Hepatocyte (in vitro differentiated cells): ENCODE measurements at regions not wholly inside any gene's neighbourhood (a gene's known extent, or its start where the extent isn't known, plus 50 kb on each side); places are given as distances from the start of the nearest gene placed in this dataset.

ENCODE experiments used
- DNase-seq: peaks from one replicate; pipeline ENCODE4 v3.0.0-alpha.2; 2016; ENCODE audit warnings: low spot score
- H2AFZ ChIP-seq: fragments of 200-600 bp; sonication (generic); 2 replicates; pipeline ENCODE4 v1.6.0; 2016; ENCODE audit warnings: antibody characterized with exemption, mild to moderate bottlenecking
- H3K27ac ChIP-seq: fragments of 200-600 bp; sonication (generic); 2 replicates; pipeline ENCODE4 v1.5.1; 2016; ENCODE audit warnings: mild to moderate bottlenecking
- H3K27me3 ChIP-seq: fragments of 200-600 bp; sonication (generic); 2 replicates; pipeline ENCODE4 v1.6.1; 2016
- H3K36me3 ChIP-seq: fragments of 200-600 bp; sonication (generic); replicated peaks from 2 replicates; pipeline ENCODE4 v1.5.1; 2016; ENCODE audit warnings: low read depth; ENCODE audit not compliant: insufficient read depth
- H3K4me1 ChIP-seq: fragments of 200-600 bp; sonication (generic); 2 replicates; pipeline ENCODE4 v1.5.1; 2016; ENCODE audit warnings: mild to moderate bottlenecking, moderate library complexity; ENCODE audit not compliant: insufficient read depth
- H3K4me2 ChIP-seq: fragments of 200-600 bp; sonication (generic); 2 replicates; pipeline ENCODE4 v1.6.0; 2016
- H3K4me3 ChIP-seq: fragments of 200-600 bp; sonication (generic); 2 replicates; pipeline ENCODE4 v1.5.1; 2016; ENCODE audit warnings: mild to moderate bottlenecking
- H3K79me2 ChIP-seq: fragments of 200-600 bp; sonication (generic); 2 replicates; pipeline ENCODE4 v1.6.0; 2017; ENCODE audit warnings: mild to moderate bottlenecking
- H3K9me2 ChIP-seq: fragments of 200-600 bp; sonication (generic); replicated peaks from 2 replicates; pipeline ENCODE4 v1.6.0; 2017; ENCODE audit warnings: mild to moderate bottlenecking; ENCODE audit not compliant: insufficient read depth
- H3K9me3 ChIP-seq: fragments of 200-600 bp; sonication (generic); 2 replicates; pipeline ENCODE4 v1.5.1; 2016; ENCODE audit warnings: low read depth, mild to moderate bottlenecking
- H4K20me1 ChIP-seq: fragments of 200-600 bp; sonication (generic); 2 replicates; pipeline ENCODE4 v1.6.0; 2016; ENCODE audit warnings: mild to moderate bottlenecking; ENCODE audit not compliant: insufficient read depth, poor library complexity, severe bottlenecking
- EZH2 ChIP-seq: fragments of 200-600 bp; sonication (generic); IDR thresholded peaks from 2 replicates; pipeline ENCODE4 v1.6.1; 2016; ENCODE audit warnings: antibody characterized with exemption, mild to moderate bottlenecking, borderline replicate concordance
- EZH2phosphoT487 ChIP-seq: fragments of 200-600 bp; sonication (generic); IDR thresholded peaks from one replicate; pipeline ENCODE4 v1.6.1; 2018; ENCODE audit warnings: antibody characterized with exemption, mild to moderate bottlenecking, low read depth, moderate library complexity; ENCODE audit not compliant: unreplicated experiment, severe bottlenecking
- WGBS: methylation state at CpG from one replicate; pipeline ENCODE4 v1.1.6; 2016; ENCODE audit warnings: low lambda C conversion rate; ENCODE audit errors: missing lambda C conversion rate; 5-methylcytosine and 5-hydroxymethylcytosine counted together
- TF ChIP-seq, protein P1 (sequence below): fragments of 200-600 bp; sonication (generic); IDR thresholded peaks from 2 replicates; pipeline ENCODE4 v1.5.1; 2016; ENCODE audit warnings: antibody characterized with exemption, mild to moderate bottlenecking; ENCODE audit not compliant: poor library complexity

- Histone ChIP-seq H3K27me3 (no peaks in the 10 kb centered on the region), H3K27ac (no peak overlapping the region), H2AFZ (no peak overlapping the region), H3K9me3 (no peaks in the 10 kb centered on the region), H3K4me2 (no peak overlapping the region), H3K79me2 (no peaks in the 10 kb centered on the region), H4K20me1 (no peaks in the 10 kb centered on the region), H3K36me3 (no peaks in the 10 kb centered on the region), H3K9me2 (no peaks in the 10 kb centered on the region), H3K4me1 (no peaks in the 10 kb centered on the region), H3K4me3 (no peak overlapping the region)
- no peak for DNase-seq
- 48% methylated on average over 3 of the region's 3 CpGs for WGBS
- TF ChIP-seq, protein P1, sequence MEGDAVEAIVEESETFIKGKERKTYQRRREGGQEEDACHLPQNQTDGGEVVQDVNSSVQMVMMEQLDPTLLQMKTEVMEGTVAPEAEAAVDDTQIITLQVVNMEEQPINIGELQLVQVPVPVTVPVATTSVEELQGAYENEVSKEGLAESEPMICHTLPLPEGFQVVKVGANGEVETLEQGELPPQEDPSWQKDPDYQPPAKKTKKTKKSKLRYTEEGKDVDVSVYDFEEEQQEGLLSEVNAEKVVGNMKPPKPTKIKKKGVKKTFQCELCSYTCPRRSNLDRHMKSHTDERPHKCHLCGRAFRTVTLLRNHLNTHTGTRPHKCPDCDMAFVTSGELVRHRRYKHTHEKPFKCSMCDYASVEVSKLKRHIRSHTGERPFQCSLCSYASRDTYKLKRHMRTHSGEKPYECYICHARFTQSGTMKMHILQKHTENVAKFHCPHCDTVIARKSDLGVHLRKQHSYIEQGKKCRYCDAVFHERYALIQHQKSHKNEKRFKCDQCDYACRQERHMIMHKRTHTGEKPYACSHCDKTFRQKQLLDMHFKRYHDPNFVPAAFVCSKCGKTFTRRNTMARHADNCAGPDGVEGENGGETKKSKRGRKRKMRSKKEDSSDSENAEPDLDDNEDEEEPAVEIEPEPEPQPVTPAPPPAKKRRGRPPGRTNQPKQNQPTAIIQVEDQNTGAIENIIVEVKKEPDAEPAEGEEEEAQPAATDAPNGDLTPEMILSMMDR: no peak
- TF ChIP-seq EZH2 (no peak), EZH2phosphoT487 (no peak)
These were observed 379.5 kb upstream of the SLC8A1 start for GRCh38 chr2:40831321-40831873.

GRCh38 chr2:40841856-40842255 lies 390.0 kb upstream of the SLC8A1 start:
- H3K4me3 ChIP-seq: no peak overlapping the region
- 94% methylated on average over 2 of the region's 2 CpGs for WGBS

GRCh38 chr2:40844353-40845277 lies 392.7 kb upstream of the SLC8A1 start:
- 77% methylated on average over 8 of the region's 8 CpGs for WGBS
- H3K27me3 ChIP-seq: no peaks in the 10 kb centered on the region
- DNase-seq: peak; percentile 45
- no peaks in the 10 kb centered on the region for H3K9me3 ChIP-seq
- TF ChIP-seq, protein P1: no peak
- no peak for TF ChIP-seq EZH2
- no peak for TF ChIP-seq EZH2phosphoT487
- no peaks in the 10 kb centered on the region for H3K4me1 ChIP-seq
- no peak overlapping the region for H3K27ac ChIP-seq
- no peaks in the 10 kb centered on the region for H3K36me3 ChIP-seq
- H3K79me2 ChIP-seq: no peaks in the 10 kb centered on the region
- H3K9me2 ChIP-seq: no peaks in the 10 kb centered on the region
- H2AFZ ChIP-seq: no peak overlapping the region
- H3K4me2 ChIP-seq: no peak overlapping the region
- H4K20me1 ChIP-seq: no peaks in the 10 kb centered on the region
- H3K4me3 ChIP-seq: no peak overlapping the region

More at GRCh38 chr2:40841856-40842255, 390.0 kb upstream of the SLC8A1 start:
- H3K36me3 ChIP-seq: no peaks in the 10 kb centered on the region
- TF ChIP-seq EZH2phosphoT487 (no peak), EZH2 (no peak)
- TF ChIP-seq, protein P1: no peak
- H3K4me1 ChIP-seq: no peaks in the 10 kb centered on the region
- no peaks in the 10 kb centered on the region for H4K20me1 ChIP-seq
- H3K27ac ChIP-seq: no peak overlapping the region
- no peaks in the 10 kb centered on the region for H3K79me2 ChIP-seq
- H3K27me3 ChIP-seq: no peaks in the 10 kb centered on the region
- no peak for DNase-seq
- H2AFZ ChIP-seq: no peak overlapping the region
- H3K4me2 ChIP-seq: no peak overlapping the region
- no peaks in the 10 kb centered on the region for H3K9me2 ChIP-seq
- H3K9me3 ChIP-seq: no peaks in the 10 kb centered on the region
